Liver (tissue), 8 donors: ENCODE measurements at regions not wholly inside any gene's neighbourhood (a gene's known extent, or its start where the extent isn't known, plus 50 kb on each side); places are given as distances from the start of the nearest gene placed in this dataset.
A peak's percentile ranks its signal among the peaks of the same experiment; 100 is the strongest.

Source experiments
- DNase-seq: peaks from one replicate; pipeline ENCODE4 v3.0.0-alpha.2; 2017; ENCODE audit warnings: low spot score
- H3K27ac ChIP-seq, 2 donors: one replicate each; pipeline ENCODE4 v1.7.0; 2013; ENCODE audit warnings: inconsistent platforms in 2 of 2, low read length in 2 of 2, control low read depth in 1 of 2, low read depth in 1 of 2, mild to moderate bottlenecking in 1 of 2
- H3K27me3 ChIP-seq, 4 donors: one replicate each; pipeline versions ENCODE4 v1.6.1 to v1.7.0; 2013; ENCODE audit warnings: low read length in 3 of 4, inconsistent platforms in 1 of 4, mild to moderate bottlenecking in 1 of 4, moderate library complexity in 1 of 4; ENCODE audit not compliant: control insufficient read depth in 4 of 4, insufficient read depth in 4 of 4
- H3K36me3 ChIP-seq, 4 donors: one replicate each; pipeline versions ENCODE4 v1.6.1 to v1.7.0; 2013; ENCODE audit warnings: low read length in 3 of 4, mild to moderate bottlenecking in 3 of 4, low read depth in 1 of 4, moderate library complexity in 1 of 4; ENCODE audit not compliant: control insufficient read depth in 4 of 4, insufficient read depth in 3 of 4
- H3K4me1 ChIP-seq, 4 donors: one replicate each; pipeline versions ENCODE4 v1.6.1 to v1.7.0; 2013; ENCODE audit warnings: low read length in 3 of 4, mild to moderate bottlenecking in 3 of 4, moderate library complexity in 1 of 4; ENCODE audit not compliant: control insufficient read depth in 4 of 4, insufficient read depth in 4 of 4
- H3K4me3 ChIP-seq, 3 donors: one replicate each; pipeline versions ENCODE4 v1.6.1 to v1.7.0; 2013; ENCODE audit warnings: low read length in 3 of 3, control low read depth in 1 of 3, low read depth in 1 of 3, mild to moderate bottlenecking in 1 of 3
- H3K9ac ChIP-seq, 2 donors: one replicate each; pipeline ENCODE4 v1.7.0; 2013; ENCODE audit warnings: low read length in 2 of 2, mild to moderate bottlenecking in 2 of 2, moderate library complexity in 2 of 2, control low read depth in 1 of 2, low read depth in 1 of 2
- H3K9me3 ChIP-seq, 4 donors: one replicate each; pipeline versions ENCODE4 v1.6.1 to v1.7.0; 2013; ENCODE audit warnings: low read length in 3 of 4; ENCODE audit not compliant: control insufficient read depth in 4 of 4
- CTCF ChIP-seq: fragments of 150-350 bp; IDR thresholded peaks from 2 replicates; pipeline ENCODE4 v1.5.1; 2017; ENCODE audit warnings: improper control_type of control experiment, low read depth, low read length; ENCODE audit not compliant: missing input control
- EGR1 ChIP-seq, 2 donors: IDR thresholded peaks; 2 replicates each; pipeline ENCODE4 v1.6.1; 2016 to 2018; ENCODE audit warnings: antibody characterized with exemption in 2 of 2, low read depth in 2 of 2
- FOXA1 ChIP-seq: IDR thresholded peaks from 2 replicates; pipeline ENCODE4 v1.6.1; 2016; ENCODE audit warnings: antibody characterized with exemption
- GABPA ChIP-seq, 2 donors: IDR thresholded peaks in 1 of 2; conservative IDR thresholded peaks in 1 of 2; 2 replicates each; pipeline ENCODE4 v1.6.1; 2016; ENCODE audit warnings: antibody characterized with exemption in 2 of 2, mild to moderate bottlenecking in 1 of 2, moderate library complexity in 1 of 2
- HNF4G ChIP-seq: IDR thresholded peaks from 2 replicates; pipeline ENCODE4 v1.6.1; 2016; ENCODE audit warnings: antibody characterized with exemption
- JUND ChIP-seq, 2 donors: IDR thresholded peaks; 2 replicates each; pipeline ENCODE4 v1.6.1; 2016; ENCODE audit warnings: antibody characterized with exemption in 2 of 2
- NR2F2 ChIP-seq: IDR thresholded peaks from 2 replicates; pipeline ENCODE4 v1.6.1; 2016; ENCODE audit warnings: antibody characterized with exemption
- RAD21 ChIP-seq, 2 donors: IDR thresholded peaks; 2 replicates each; pipeline ENCODE4 v1.6.1; 2016; ENCODE audit warnings: antibody characterized with exemption in 2 of 2, mild to moderate bottlenecking in 2 of 2
- REST ChIP-seq: IDR thresholded peaks from 2 replicates; pipeline ENCODE4 v1.6.1; 2016; ENCODE audit warnings: antibody characterized with exemption, mild to moderate bottlenecking
- YY1 ChIP-seq: IDR thresholded peaks from 2 replicates; pipeline ENCODE4 v1.6.1; 2016; ENCODE audit warnings: antibody characterized with exemption, mild to moderate bottlenecking
- WGBS: extraction: QIAGEN DNeasy Blood & Tissue Kit; methylation state at CpG from one replicate; pipeline ENCODE4 v1.1.7; 2013; 5-methylcytosine and 5-hydroxymethylcytosine counted together
- TF ChIP-seq, protein P1 (sequence below): IDR thresholded peaks from 2 replicates; pipeline ENCODE4 v1.6.1; 2016; ENCODE audit warnings: antibody characterized with exemption
- donor health status: healthy.
- donor health status: healthy.
- donor health status: healthy.
- donor health status: healthy.
- donor health status: healthy.

GRCh38 chr2:23091019-23091418, 294.0 kb upstream of the KLHL29 start:
- H3K9me3 ChIP-seq: no peaks in the 10 kb centered on the region
- no peak overlapping the region for H3K4me3 ChIP-seq
- H3K9ac ChIP-seq: no peak overlapping the region
- no peaks in the 10 kb centered on the region for H3K36me3 ChIP-seq
- H3K27me3 ChIP-seq: no peaks in the 10 kb centered on the region
- no peak overlapping the region for H3K27ac ChIP-seq
- no peaks in the 10 kb centered on the region for H3K4me1 ChIP-seq
- TF ChIP-seq HNF4G: no peak
- TF ChIP-seq CTCF: no peak
- no peak for TF ChIP-seq NR2F2
- TF ChIP-seq JUND (IDR thresholded peaks at IDR 0.05): no peak
- no peak for TF ChIP-seq GABPA (IDR thresholded peaks at IDR 0.05 in 1 of 2, conservative IDR thresholded peaks at IDR 0.05 in 1 of 2)
- TF ChIP-seq YY1: no peak
- no peak for TF ChIP-seq EGR1 (IDR thresholded peaks at IDR 0.05; ENCODE audit: low read depth in 2 of 2)
- TF ChIP-seq REST: no peak
- TF ChIP-seq, protein P1, sequence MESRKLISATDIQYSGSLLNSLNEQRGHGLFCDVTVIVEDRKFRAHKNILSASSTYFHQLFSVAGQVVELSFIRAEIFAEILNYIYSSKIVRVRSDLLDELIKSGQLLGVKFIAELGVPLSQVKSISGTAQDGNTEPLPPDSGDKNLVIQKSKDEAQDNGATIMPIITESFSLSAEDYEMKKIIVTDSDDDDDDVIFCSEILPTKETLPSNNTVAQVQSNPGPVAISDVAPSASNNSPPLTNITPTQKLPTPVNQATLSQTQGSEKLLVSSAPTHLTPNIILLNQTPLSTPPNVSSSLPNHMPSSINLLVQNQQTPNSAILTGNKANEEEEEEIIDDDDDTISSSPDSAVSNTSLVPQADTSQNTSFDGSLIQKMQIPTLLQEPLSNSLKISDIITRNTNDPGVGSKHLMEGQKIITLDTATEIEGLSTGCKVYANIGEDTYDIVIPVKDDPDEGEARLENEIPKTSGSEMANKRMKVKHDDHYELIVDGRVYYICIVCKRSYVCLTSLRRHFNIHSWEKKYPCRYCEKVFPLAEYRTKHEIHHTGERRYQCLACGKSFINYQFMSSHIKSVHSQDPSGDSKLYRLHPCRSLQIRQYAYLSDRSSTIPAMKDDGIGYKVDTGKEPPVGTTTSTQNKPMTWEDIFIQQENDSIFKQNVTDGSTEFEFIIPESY: no peak
- no peak for DNase-seq

- Histone ChIP-seq H3K4me3 (no peak overlapping the region), H3K36me3 (no peaks in the 10 kb centered on the region), H3K9ac (no peak overlapping the region), H3K4me1 (no peaks in the 10 kb centered on the region), H3K27ac (no peak overlapping the region), H3K27me3 (no peaks in the 10 kb centered on the region), H3K9me3 (no peaks in the 10 kb centered on the region)
- 83% methylated on average over 4 of the region's 4 CpGs for WGBS
- no peak for DNase-seq
- TF ChIP-seq RAD21 (IDR thresholded peaks at IDR 0.05): no peak
- TF ChIP-seq GABPA (IDR thresholded peaks at IDR 0.05 in 1 of 2, conservative IDR thresholded peaks at IDR 0.05 in 1 of 2): no peak
- TF ChIP-seq FOXA1: no peak
Observed at GRCh38 chr2:23091900-23092299, 293.1 kb upstream of the KLHL29 start.

GRCh38 chr2:23092831-23093230, 292.1 kb upstream of the KLHL29 start:
- H3K27me3 ChIP-seq: no peaks in the 10 kb centered on the region
- DNase-seq: no peak
- no peaks in the 10 kb centered on the region for H3K36me3 ChIP-seq
- TF ChIP-seq HNF4G (no peak), RAD21 (IDR thresholded peaks at IDR 0.05) (peak; percentile 9 to 23), REST (peak; percentile 99)
- H3K4me3 ChIP-seq: no peak overlapping the region
- H3K9ac ChIP-seq: no peak overlapping the region
- no peak overlapping the region for H3K27ac ChIP-seq
- H3K9me3 ChIP-seq: no peaks in the 10 kb centered on the region
- 78% methylated on average over 3 of the region's 3 CpGs for WGBS
- no peaks in the 10 kb centered on the region for H3K4me1 ChIP-seq
